Panc1 (cell line): ENCODE measurements at regions not wholly inside any gene's neighbourhood (a gene's known extent, or its start where the extent isn't known, plus 50 kb on each side); places are given as distances from the start of the nearest gene placed in this dataset.
A peak's percentile ranks its signal among the peaks of the same experiment; 100 is the strongest.

ENCODE experiments used
- ATAC-seq: fragments of 200-7000 bp; cut with Tn5 transposase; 2 replicates; pipeline ENCODE4 v1.9.1; 2020; ENCODE audit warnings: mild to moderate bottlenecking, moderate library complexity
- BruUV-seq: library from RNA; stranded (reverse); fragments of 400-500 nt; replicated peaks from 2 replicates; lab custom pipeline; 2021; lab: Mats Ljungman, UMichigan
- CTCF ChIA-PET: fragments of 300-600 bp; sonication (Branson Sonifier 250); formaldehyde crosslinking; loops from one replicate; lab custom pipeline; 2022; ENCODE audit warnings: antibody characterized with exemption; lab: Charles Lee
- POLR2A ChIA-PET: fragments of 300-600 bp; sonication (Branson Sonifier 250); formaldehyde crosslinking; loops from one replicate; lab custom pipeline; 2022; ENCODE audit warnings: antibody characterized with exemption; lab: Charles Lee
- DNase-seq: peaks from one replicate; pipeline ENCODE4 v3.0.0-alpha.2; 2010; ENCODE audit warnings: low read depth, low spot score
- H3K27ac ChIP-seq: 2 replicates; pipeline ENCODE4 v1.5.1; 2011; ENCODE audit warnings: mild to moderate bottlenecking, low read length, inconsistent platforms
- H3K27me3 ChIP-seq: fragments of 200-500 bp; sonication (Bioruptor generic); 2 replicates; pipeline ENCODE4 v1.6.0; 2014; ENCODE audit warnings: low read length, inconsistent platforms; ENCODE audit not compliant: control insufficient read depth, insufficient read depth
- H3K36me3 ChIP-seq: fragments of 200-500 bp; sonication (Bioruptor generic); 2 replicates; pipeline ENCODE4 v1.5.1; 2014; ENCODE audit warnings: inconsistent platforms, mild to moderate bottlenecking, low read length, moderate library complexity; ENCODE audit not compliant: control insufficient read depth, insufficient read depth
- H3K4me1 ChIP-seq: 2 replicates; pipeline ENCODE4 v1.5.1; 2011; ENCODE audit warnings: inconsistent platforms, mild to moderate bottlenecking, low read length, moderate library complexity; ENCODE audit not compliant: control insufficient read depth, insufficient read depth
- H3K4me3 ChIP-seq, 2 experiments: 2 replicates each; pipeline ENCODE4 v1.5.1; 2011 to 2012; ENCODE audit warnings: low read depth in 2 of 2, low read length in 2 of 2, mild to moderate bottlenecking in 2 of 2, inconsistent platforms in 1 of 2, moderate library complexity in 1 of 2
- H3K9me3 ChIP-seq: fragments of 200-500 bp; sonication (Bioruptor generic); 2 replicates; pipeline ENCODE4 v1.5.1; 2014; ENCODE audit warnings: low read depth, mild to moderate bottlenecking, inconsistent platforms, low read length, moderate library complexity; ENCODE audit not compliant: control insufficient read depth, insufficient read depth
- CTCF ChIP-seq: fragments of 450-650 bp; IDR thresholded peaks from 2 replicates; pipeline ENCODE4 v1.5.1; 2017; ENCODE audit warnings: mild to moderate bottlenecking
- POLR2AphosphoS5 ChIP-seq: IDR thresholded peaks from 2 replicates; pipeline ENCODE4 v1.6.1; 2012; ENCODE audit warnings: mild to moderate bottlenecking, low read depth, low read length, moderate library complexity
- REST ChIP-seq, 2 experiments: IDR thresholded peaks; 2 replicates each; pipeline ENCODE4 v1.6.1; 2011 to 2012; ENCODE audit warnings: low read depth in 2 of 2, control low read depth in 1 of 2, low read length in 1 of 2, mild to moderate bottlenecking in 1 of 2, moderate library complexity in 1 of 2; ENCODE audit not compliant: insufficient read depth in 1 of 2
- SIN3A ChIP-seq: IDR thresholded peaks from 2 replicates; pipeline ENCODE4 v1.6.1; 2012; ENCODE audit warnings: low read depth, mild to moderate bottlenecking, low read length, moderate library complexity, borderline replicate concordance; ENCODE audit not compliant: insufficient read depth
- TCF7L2 ChIP-seq: IDR thresholded peaks from 2 replicates; pipeline ENCODE4 v1.6.1; 2011; ENCODE audit warnings: mild to moderate bottlenecking, low read depth, low read length, inconsistent platforms
- in situ Hi-C: cut with HindIII; loops from 2 replicates; pipeline ENCODE4 v1.10.0; 2016; ENCODE audit warnings: low sequenced_read_pairs, low pct_unique_long_range_greater_than_20kb
- intact Hi-C: fragments of 100-400 bp; cut with micrococcal nuclease; formaldehyde crosslinking; loops from one replicate; pipeline ENCODE4 v1.10.0; 2022; ENCODE audit not compliant: unreplicated experiment

- no peaks in the 10 kb centered on the region for H3K4me1 ChIP-seq
- CTCF ChIA-PET = interaction anchor here (0.6 kb wide), 1 partner anchor 320 kb away, joined by 5 read pairs; no protein-coding TSS in a partner anchor
- POLR2A ChIA-PET = no interaction called here
Measured at GRCh38 chrX:47751670-47752069, 85.0 kb upstream of the ZNF81 start.

GRCh38 chrX:47749185-47749967, 87.3 kb upstream of the ZNF81 start:
- Histone ChIP-seq H3K27ac (no peak overlapping the region), H3K4me1 (no peaks in the 10 kb centered on the region), H3K9me3 (no peaks in the 10 kb centered on the region), H3K4me3 (no peak overlapping the region), H3K27me3 (no peaks in the 10 kb centered on the region), H3K36me3 (no peaks in the 10 kb centered on the region)
- in situ Hi-C loops = no loop called here
- BruUV-seq = no TSS peak
- no peak for TF ChIP-seq POLR2AphosphoS5
- no peak for TF ChIP-seq CTCF
- TF ChIP-seq TCF7L2 = no peak
- no peak for TF ChIP-seq SIN3A
- no peak for TF ChIP-seq REST (IDR thresholded peaks at IDR 0.05; ENCODE audit: insufficient read depth in 1 of 2, low read depth in 2 of 2, low read length in 1 of 2)
- ChIA-PET CTCF (no interaction called here), POLR2A (no interaction called here)
- no peak for ATAC-seq
- intact Hi-C loops = no loop called here
- no peak for DNase-seq

More at GRCh38 chrX:47751670-47752069, 85.0 kb upstream of the ZNF81 start:
- in situ Hi-C loops = no loop called here
- peak; percentile 73 for TF ChIP-seq CTCF
- no peak for TF ChIP-seq SIN3A
- Histone ChIP-seq H3K9me3 (no peaks in the 10 kb centered on the region), H3K36me3 (no peaks in the 10 kb centered on the region), H3K27ac (no peak overlapping the region), H3K4me3 (no peak overlapping the region), H3K27me3 (no peaks in the 10 kb centered on the region)
- no TSS peak for BruUV-seq
- peak; percentile 90 for ATAC-seq
- intact Hi-C loops = no loop called here
- DNase-seq = no peak
